UCSD-AML1 (cell line): ENCODE measurements at regions not wholly inside any gene's neighbourhood (a gene's known extent, or its start where the extent isn't known, plus 50 kb on each side); places are given as distances from the start of the nearest gene placed in this dataset.
"Not testable (repeated sequence)": the region's sequence is repeated elsewhere in the genome, so short reads cannot be mapped to it uniquely, and the experiment has no call there.

Source experiments
- DNase-seq: peaks from one replicate; lab custom pipeline; 2025; ENCODE audit not compliant: unreplicated experiment; lab: John Stamatoyannopoulos, UW

GRCh38 chr12:46493834-46494181 lies 121.2 kb upstream of the SLC38A2 start:
- no peak for DNase-seq

DNA sequence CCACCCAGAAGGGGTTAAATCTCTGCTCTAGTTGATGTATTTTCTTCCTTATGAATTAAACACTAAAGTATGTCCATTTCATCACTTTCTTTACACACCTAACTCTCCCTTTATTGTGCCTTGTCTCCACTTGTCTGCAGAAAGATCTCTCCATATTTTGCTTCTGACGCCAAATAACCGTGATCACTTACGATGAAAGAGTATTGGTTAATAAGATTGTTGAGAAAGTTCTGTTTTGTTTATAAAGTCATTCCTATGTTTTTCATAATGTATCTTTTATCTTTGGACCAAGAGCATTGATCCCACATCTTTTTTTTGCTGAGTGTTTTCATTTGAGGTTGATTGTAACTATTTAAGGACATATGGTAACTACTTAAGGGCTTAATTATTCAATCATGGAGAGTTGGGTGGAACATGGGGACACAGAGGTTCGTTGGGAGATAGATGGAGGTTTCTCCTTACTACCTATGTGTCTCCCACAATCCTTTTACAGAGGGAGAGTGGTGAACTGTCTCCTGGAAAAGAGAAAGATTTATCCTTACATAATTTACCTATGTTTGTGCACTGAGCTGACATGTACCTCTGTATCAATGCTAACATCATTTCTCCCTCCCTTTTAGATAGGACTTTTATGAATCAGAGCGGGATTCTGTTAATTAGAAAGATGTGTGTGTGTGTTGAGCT lies 120.7 kb upstream of the SLC38A2 start:
- DNase-seq: no peak

DNA sequence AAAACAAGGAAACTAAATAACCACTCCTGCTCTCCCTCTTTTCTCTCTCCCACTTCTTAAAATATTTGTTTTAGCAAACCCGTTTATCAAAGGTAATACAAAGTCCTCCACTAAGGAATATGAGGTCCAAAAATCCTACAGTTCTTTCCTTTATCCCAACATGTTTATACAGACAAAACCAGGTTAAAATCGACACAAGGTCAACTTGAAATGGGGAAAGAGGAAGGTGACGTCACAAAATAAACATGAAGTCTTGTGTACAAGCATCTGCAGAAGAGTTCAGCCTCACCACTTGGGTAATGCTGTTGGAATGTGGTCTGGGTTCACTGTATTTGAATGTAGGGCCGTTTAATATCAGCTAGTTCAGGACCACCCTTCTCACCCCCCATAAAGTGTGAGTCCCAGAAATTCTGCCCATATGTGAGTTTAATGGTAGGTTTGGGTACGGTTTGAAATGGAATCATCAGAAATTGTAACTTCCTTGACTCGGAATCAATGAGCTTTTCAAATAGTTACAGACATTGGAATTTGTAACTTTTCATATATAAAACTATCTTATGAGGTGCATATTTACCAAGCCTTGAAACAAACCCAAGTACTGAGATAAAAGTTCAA lies 120.0 kb upstream of the SLC38A2 start:
- no peak for DNase-seq

- DNase-seq: no peak
Observed at GRCh38 chr12:46491548-46491947, 119.0 kb upstream of the SLC38A2 start.

DNA sequence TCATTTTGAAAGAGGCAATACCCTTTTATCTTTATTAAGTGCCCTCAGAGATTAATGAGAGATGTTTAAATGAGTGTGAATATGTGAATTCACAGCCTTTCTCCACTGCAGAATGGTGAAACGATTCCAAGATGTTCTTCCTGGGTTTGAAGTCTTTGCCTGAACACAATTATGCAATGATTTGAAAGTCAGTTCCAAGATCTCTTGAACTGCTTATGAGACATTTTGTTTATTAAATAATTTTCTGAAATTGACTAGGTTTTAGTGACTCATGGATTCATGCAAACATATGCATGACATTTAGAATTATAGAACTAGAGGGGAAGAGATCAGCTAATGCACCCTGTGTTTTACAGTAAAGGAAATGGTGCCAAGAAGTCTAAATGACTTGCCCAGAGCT lies 118.1 kb upstream of the SLC38A2 start:
- no peak for DNase-seq

GRCh38 chr12:46489951-46490388 lies 117.4 kb upstream of the SLC38A2 start:
- no peak for DNase-seq

DNA sequence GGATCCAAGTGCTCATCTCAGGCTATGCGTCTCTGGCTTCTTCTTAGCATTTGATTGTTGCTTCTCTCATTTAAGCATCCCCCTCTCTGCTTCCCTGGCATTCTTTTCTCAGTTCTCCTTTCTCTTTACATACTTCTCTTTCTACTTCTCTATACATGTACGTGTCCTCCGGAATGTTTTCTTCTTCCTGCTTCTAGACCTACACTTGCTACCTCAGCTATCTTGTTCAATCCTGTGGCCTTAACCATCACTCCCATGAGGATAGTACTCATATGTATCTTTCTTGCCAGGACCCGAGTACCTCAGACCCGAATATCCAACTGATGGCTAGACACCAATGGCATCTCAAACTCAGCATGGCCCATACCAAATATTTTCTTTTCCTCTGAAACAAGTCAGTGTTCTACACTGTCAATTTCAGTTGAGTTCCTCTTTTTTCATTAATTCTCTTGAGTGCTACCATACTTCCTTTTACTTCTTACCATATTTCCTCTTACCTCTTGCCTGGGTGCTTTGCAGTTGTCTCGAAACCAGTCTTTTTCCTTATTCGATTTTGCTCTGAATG lies 115.1 kb upstream of the SLC38A2 start:
- no peak for DNase-seq

- DNase-seq: no peak
Observed at GRCh38 chr12:46486588-46486987, 114.0 kb upstream of the SLC38A2 start.

GRCh38 chr12:46485853-46486252 lies 113.3 kb upstream of the SLC38A2 start:
- DNase-seq: no peak

DNA sequence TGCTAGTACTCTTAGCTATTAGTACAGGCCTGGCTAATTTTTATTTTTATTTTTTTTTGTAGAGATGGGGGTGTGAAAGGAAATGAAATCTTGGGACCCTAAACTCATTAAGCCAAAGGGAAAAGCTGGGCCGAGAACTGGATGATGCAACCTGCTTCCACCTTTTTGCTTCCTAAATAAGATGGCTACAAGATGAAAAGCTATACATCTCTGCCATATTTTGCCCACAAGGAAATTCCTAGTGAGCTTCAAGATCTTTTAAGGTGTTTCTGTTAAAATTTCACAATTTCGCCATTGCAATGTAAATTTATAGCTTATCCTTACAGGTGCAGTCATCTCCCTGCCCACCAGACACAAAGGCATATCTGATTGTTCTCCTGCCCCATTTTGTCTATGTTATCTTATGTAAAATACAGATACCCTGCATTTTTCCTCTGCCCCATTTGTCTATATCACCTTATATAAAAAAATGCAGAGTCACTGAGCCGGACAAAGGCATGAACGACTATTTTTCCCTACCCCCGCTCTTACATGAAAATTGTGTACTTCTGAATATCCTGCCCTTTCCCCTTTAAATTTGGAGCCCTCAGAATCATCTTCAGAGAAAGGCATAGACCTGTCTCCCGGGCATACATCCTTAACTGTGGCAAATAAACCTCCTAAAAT lies 112.0 kb upstream of the SLC38A2 start:
- DNase-seq: no peak

GRCh38 chr12:46483572-46484395 lies 111.2 kb upstream of the SLC38A2 start:
- no peak for DNase-seq

- no peak for DNase-seq
Observed at GRCh38 chr12:46480724-46481123, 108.2 kb upstream of the SLC38A2 start.

- DNase-seq: no peak
Observed at GRCh38 chr12:46480316-46480715, 107.7 kb upstream of the SLC38A2 start.

GRCh38 chr12:46478123-46478522 lies 105.5 kb upstream of the SLC38A2 start:
- no peak for DNase-seq

- DNase-seq: no peak
Observed at GRCh38 chr12:46477541-46477940, 105.0 kb upstream of the SLC38A2 start.

GRCh38 chr12:46475972-46476645 lies 103.5 kb upstream of the SLC38A2 start:
- DNase-seq: no peak

- not testable (repeated sequence) for DNase-seq
Observed at GRCh38 chr12:46474385-46474784, 101.8 kb upstream of the SLC38A2 start.

DNA sequence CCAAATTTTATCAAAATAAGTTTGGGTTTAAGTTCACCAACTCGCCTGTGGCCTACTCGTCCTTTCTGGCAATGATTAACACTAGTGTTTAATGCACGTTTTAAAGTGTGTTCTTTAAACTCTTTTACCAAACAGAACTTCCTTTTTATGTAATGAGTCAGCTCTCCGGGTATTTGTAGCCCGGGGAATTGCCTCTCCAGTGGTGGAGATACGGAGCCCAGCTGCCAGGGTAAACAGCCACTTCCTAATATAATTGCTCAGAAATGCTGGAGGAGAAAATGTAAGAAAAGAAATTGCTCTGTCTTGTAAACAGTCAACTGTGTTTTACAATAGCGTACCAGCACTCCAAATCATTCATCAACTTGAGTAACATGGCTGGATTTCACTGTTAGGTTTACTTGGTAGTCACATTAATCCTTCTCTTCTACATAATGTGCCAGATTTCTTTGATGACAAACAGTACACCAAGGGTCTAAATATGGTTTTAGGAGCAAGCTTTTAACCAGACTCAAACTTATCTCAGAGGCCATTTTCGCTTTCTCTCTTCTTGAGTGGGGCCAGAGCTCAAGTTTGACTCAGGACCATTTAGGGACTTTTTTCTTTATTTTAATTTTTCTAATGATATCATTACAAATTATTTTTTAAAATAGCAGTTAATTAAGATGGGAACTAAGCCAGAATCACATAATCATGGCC lies 101.2 kb upstream of the SLC38A2 start:
- peak; percentile 64 for DNase-seq

GRCh38 chr12:46472893-46473633 lies 100.5 kb upstream of the SLC38A2 start:
- DNase-seq: no peak
